ENCODE measurements at regions not wholly inside any gene's neighbourhood (a gene's known extent, or its start where the extent isn't known, plus 50 kb on each side); places are given as distances from the start of the nearest gene placed in this dataset.

DNA sequence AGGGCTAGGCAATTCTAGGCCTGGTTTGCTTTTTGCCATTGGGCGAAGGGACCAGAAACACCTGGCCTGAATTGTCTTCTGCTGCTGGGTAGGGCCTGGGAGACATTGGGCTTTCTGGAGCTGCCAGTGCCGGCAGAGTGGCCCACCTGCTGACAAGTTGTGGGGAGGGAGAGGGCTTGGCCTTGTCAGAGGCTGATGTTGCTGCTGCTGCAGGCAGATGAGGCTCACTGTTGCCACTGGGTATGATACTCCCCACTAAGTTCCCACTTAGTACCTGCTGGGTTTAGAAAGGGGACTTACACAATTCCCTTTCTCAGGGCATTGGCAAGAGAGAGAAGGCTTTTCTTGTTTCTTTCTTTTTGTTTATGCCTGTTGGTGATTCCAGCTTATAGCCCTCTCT lies 289.6 kb upstream of the NPVF start:
- DNase-seq (ENCODE audit: low spot score) (no peak), ATAC-seq (ENCODE audit: low FRiP score) (no peak)
- TF ChIP-seq, protein P1, sequence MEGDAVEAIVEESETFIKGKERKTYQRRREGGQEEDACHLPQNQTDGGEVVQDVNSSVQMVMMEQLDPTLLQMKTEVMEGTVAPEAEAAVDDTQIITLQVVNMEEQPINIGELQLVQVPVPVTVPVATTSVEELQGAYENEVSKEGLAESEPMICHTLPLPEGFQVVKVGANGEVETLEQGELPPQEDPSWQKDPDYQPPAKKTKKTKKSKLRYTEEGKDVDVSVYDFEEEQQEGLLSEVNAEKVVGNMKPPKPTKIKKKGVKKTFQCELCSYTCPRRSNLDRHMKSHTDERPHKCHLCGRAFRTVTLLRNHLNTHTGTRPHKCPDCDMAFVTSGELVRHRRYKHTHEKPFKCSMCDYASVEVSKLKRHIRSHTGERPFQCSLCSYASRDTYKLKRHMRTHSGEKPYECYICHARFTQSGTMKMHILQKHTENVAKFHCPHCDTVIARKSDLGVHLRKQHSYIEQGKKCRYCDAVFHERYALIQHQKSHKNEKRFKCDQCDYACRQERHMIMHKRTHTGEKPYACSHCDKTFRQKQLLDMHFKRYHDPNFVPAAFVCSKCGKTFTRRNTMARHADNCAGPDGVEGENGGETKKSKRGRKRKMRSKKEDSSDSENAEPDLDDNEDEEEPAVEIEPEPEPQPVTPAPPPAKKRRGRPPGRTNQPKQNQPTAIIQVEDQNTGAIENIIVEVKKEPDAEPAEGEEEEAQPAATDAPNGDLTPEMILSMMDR (IDR thresholded peaks at IDR 0.05), result no peak

DNA sequence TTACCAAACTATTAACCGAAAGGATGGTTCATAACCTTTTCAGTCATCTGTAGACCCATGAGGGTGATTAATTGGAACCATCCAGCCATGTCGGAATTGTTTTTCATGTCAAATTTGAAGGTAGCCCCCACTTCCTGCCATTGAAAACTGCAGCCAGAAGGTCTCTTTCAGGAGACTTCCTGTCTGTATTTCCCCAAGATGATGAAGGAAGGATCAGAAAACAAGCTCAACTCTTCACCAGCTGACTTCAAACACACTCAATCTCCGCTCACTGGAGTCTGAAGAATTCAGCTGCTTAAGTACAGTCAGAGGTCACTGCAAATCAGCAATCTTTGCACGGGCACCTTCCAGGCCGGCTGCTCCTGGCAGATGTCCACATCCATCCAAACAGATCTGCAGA lies 291.7 kb upstream of the NPVF start:
- ATAC-seq (ENCODE audit: low FRiP score) (no peak), DNase-seq (ENCODE audit: low spot score) (no peak)
- TF ChIP-seq, protein P1 (IDR thresholded peaks at IDR 0.05), result no peak

DNA sequence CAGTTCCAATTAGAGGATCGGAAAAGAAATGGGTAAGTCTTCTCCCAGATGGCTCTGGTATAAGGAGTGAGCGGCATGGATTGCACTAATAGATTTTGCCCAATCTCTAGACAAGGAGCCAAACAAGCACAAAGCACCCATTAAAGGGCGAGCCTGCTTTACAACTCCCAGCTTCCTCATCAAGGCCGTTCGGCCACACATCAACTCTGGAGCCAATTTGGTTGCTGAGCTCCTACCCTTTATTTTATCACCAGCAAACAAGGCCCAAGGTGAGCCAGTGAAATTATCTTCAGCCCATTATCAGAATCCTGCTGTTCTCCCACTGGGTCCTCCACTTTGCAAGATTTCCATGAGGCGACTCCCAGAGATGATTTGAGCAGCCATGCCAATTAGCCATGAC lies 292.2 kb upstream of the NPVF start:
- no peak for DNase-seq (ENCODE audit: low spot score)
- ATAC-seq (ENCODE audit: low FRiP score), result no peak
- TF ChIP-seq, protein P1 (IDR thresholded peaks at IDR 0.05), result no peak

DNA sequence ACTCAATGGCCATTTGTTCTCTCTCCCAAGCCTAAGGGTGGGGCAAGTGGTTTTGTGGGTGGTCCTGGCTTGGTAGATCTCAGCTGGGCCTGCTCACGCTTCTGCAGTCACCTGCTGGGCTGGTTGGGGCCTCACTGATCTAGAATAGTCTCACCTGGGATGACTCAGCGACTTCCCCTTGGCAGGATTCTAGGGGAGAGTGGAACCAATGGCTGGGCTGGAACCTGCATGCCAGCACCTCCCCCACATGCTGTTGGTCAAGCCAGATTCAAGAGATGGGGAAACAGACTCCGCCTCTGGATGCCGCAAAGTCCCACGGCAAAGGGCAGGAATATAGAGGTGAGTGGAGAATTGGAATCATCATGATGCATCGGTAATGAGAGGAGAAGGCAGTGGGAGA lies 292.9 kb upstream of the NPVF start:
- TF ChIP-seq, protein P1 (IDR thresholded peaks at IDR 0.05), result no peak
- ATAC-seq (ENCODE audit: low FRiP score), result no peak
- DNase-seq (ENCODE audit: low spot score), result no peak

DNA sequence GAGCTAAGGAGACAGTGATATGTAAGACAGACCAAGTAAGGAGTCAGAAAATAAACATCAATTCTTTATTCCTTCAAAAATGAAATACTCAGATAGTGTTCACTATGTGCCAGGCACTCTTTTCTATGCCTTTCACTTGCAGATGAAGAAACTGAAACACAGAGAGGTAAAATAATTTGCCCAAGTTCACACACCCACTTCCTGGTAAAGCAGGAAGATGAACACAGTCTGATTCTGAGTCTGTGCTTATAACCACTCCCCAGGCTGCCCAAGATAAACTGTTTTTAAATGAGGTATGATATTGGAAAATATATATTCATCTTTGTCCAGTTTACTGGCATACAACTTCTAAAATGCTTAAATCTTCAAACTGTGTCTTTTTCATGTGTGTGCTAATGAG lies 294.4 kb upstream of the NPVF start:
- no peak for DNase-seq (ENCODE audit: low spot score)
- ATAC-seq (ENCODE audit: low FRiP score), result no peak
- TF ChIP-seq, protein P1 (IDR thresholded peaks at IDR 0.05), result no peak

DNA sequence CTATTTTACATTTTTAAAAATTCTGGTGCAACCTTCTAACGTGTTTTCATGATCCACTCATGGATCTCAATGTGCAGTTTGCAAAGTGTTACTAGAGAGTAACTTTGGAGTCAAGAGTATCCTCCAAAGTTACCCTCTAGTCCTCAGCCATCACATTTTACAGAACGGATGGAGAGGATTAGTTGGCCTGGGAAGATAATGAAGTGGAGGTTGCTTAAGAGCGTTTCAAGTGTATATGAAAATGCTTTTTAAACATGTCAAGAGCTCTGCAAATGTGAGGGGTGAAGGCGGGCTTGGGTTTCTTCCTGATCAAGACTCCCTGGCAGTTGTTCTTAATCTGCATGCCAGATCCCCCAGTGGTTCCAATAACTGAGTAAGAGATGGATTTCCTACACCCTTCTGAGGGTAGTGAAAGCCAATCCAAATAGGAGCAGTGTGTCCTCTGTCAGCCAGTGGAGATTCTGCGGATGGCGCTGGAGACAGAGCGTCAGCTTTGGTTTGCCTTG lies 299.4 kb upstream of the NPVF start:
- ATAC-seq (ENCODE audit: low FRiP score) (no peak), DNase-seq (ENCODE audit: low spot score) (no peak)
- TF ChIP-seq, protein P1 (IDR thresholded peaks at IDR 0.05), result no peak

GRCh38 chr7:25529320-25529719 lies 301.0 kb upstream of the NPVF start:
- TF ChIP-seq, protein P1 (IDR thresholded peaks at IDR 0.05), result no peak
- ATAC-seq (ENCODE audit: low FRiP score) (no peak), DNase-seq (ENCODE audit: low spot score) (no peak)
